Suprapubic skin (tissue), 4 donors: ENCODE measurements at regions not wholly inside any gene's neighbourhood (a gene's known extent, or its start where the extent isn't known, plus 50 kb on each side); places are given as distances from the start of the nearest gene placed in this dataset.

ENCODE experiments used
- DNase-seq, 2 donors: peaks; one replicate each; pipeline ENCODE4 v3.0.0-alpha.2; 2019; ENCODE audit warnings: low spot score in 2 of 2
- H3K27ac ChIP-seq: fragments of 200-600 bp; sonication (generic); one replicate; pipeline ENCODE4 v1.5.1; 2019
- H3K27me3 ChIP-seq: fragments of 200-600 bp; sonication (generic); one replicate; pipeline ENCODE4 v1.5.1; 2019
- H3K36me3 ChIP-seq: fragments of 200-600 bp; sonication (generic); one replicate; pipeline ENCODE4 v1.5.1; 2019
- H3K4me1 ChIP-seq: fragments of 200-600 bp; sonication (generic); one replicate; pipeline ENCODE4 v1.5.1; 2019
- H3K4me3 ChIP-seq: fragments of 200-600 bp; sonication (generic); one replicate; pipeline ENCODE4 v1.5.1; 2019; ENCODE audit warnings: mild to moderate bottlenecking
- H3K9me3 ChIP-seq: fragments of 200-600 bp; sonication (generic); one replicate; pipeline ENCODE4 v1.5.1; 2019
- CTCF ChIP-seq, 2 donors: fragments of 200-600 bp in 1 of 2; fragments of 450-650 bp in 1 of 2; sonication (generic) in 1 of 2; IDR thresholded peaks; one replicate each; pipeline ENCODE4 v1.5.1; 2016 to 2019; ENCODE audit warnings: antibody characterized with exemption in 2 of 2, mild to moderate bottlenecking in 1 of 2, moderate library complexity in 1 of 2
- EP300 ChIP-seq: sonication (generic); formaldehyde crosslinking; IDR thresholded peaks from one replicate; pipeline ENCODE4 v1.6.1; 2017; ENCODE audit warnings: antibody characterized with exemption
- POLR2A ChIP-seq, 2 donors: fragments of 450-650 bp; IDR thresholded peaks; one replicate each; pipeline ENCODE4 v1.6.1; 2017; ENCODE audit warnings: antibody characterized with exemption in 2 of 2, mild to moderate bottlenecking in 2 of 2, moderate library complexity in 2 of 2
- POLR2AphosphoS5 ChIP-seq, 3 donors: sonication (generic); formaldehyde crosslinking; IDR thresholded peaks; one replicate each; pipeline ENCODE4 v1.6.1; 2017; ENCODE audit warnings: antibody characterized with exemption in 3 of 3
- WGBS: methylation state at CpG from one replicate; pipeline ENCODE4 v1.1.5; 2018; 5-methylcytosine and 5-hydroxymethylcytosine counted together

GRCh38 chr10:53284615-53285182 lies 512.1 kb upstream of the MBL2 start:
- Histone ChIP-seq H3K36me3 (no peaks in the 10 kb centered on the region), H3K4me3 (no peak overlapping the region), H3K27ac (no peak overlapping the region), H3K4me1 (no peaks in the 10 kb centered on the region), H3K9me3 (no peaks in the 10 kb centered on the region), H3K27me3 (no peaks in the 10 kb centered on the region)
- 64% methylated on average over 4 of the region's 4 CpGs for WGBS
- no peak for DNase-seq
- TF ChIP-seq POLR2AphosphoS5 (IDR thresholded peaks at IDR 0.05) (no peak), EP300 (no peak), POLR2A (IDR thresholded peaks at IDR 0.05) (no peak), CTCF (IDR thresholded peaks at IDR 0.05) (no peak)

GRCh38 chr10:53276797-53277196 lies 504.2 kb upstream of the MBL2 start:
- DNase-seq = no peak
- Histone ChIP-seq H3K9me3 (peaks cover 5% of the 10 kb centered on the region), H3K4me3 (no peak overlapping the region), H3K36me3 (no peaks in the 10 kb centered on the region), H3K27me3 (no peaks in the 10 kb centered on the region), H3K27ac (no peak overlapping the region), H3K4me1 (no peaks in the 10 kb centered on the region)
- no peak for TF ChIP-seq CTCF (IDR thresholded peaks at IDR 0.05)
- TF ChIP-seq EP300 = no peak
- no peak for TF ChIP-seq POLR2A (IDR thresholded peaks at IDR 0.05)
- TF ChIP-seq POLR2AphosphoS5 (IDR thresholded peaks at IDR 0.05) = no peak
- WGBS = 85% methylated on average over 1 of the region's 1 CpG

- Histone ChIP-seq H3K9me3 (peaks cover 5% of the 10 kb centered on the region), H3K27me3 (no peaks in the 10 kb centered on the region), H3K4me3 (no peak overlapping the region), H3K27ac (no peak overlapping the region), H3K4me1 (no peaks in the 10 kb centered on the region), H3K36me3 (no peaks in the 10 kb centered on the region)
- TF ChIP-seq POLR2AphosphoS5 (IDR thresholded peaks at IDR 0.05) (no peak), POLR2A (IDR thresholded peaks at IDR 0.05) (no peak), EP300 (no peak), CTCF (IDR thresholded peaks at IDR 0.05) (no peak)
- 37% methylated on average over 2 of the region's 2 CpGs for WGBS
- no peak for DNase-seq
Measured at GRCh38 chr10:53269482-53269881, 496.9 kb upstream of the MBL2 start.

GRCh38 chr10:53260213-53260612 lies 487.6 kb upstream of the MBL2 start:
- WGBS = 42% methylated on average over 1 of the region's 1 CpG
- Histone ChIP-seq H3K4me1 (no peaks in the 10 kb centered on the region), H3K9me3 (no peaks in the 10 kb centered on the region), H3K36me3 (no peaks in the 10 kb centered on the region), H3K27ac (no peak overlapping the region), H3K27me3 (no peaks in the 10 kb centered on the region), H3K4me3 (no peak overlapping the region)
- DNase-seq = no peak
- TF ChIP-seq POLR2AphosphoS5 (IDR thresholded peaks at IDR 0.05) = no peak
- no peak for TF ChIP-seq POLR2A (IDR thresholded peaks at IDR 0.05)
- TF ChIP-seq EP300 = no peak
- no peak for TF ChIP-seq CTCF (IDR thresholded peaks at IDR 0.05)

- H3K27ac ChIP-seq = no peak overlapping the region
- TF ChIP-seq POLR2A (IDR thresholded peaks at IDR 0.05) = no peak
- no peak for TF ChIP-seq EP300
- no peak for TF ChIP-seq CTCF (IDR thresholded peaks at IDR 0.05)
- TF ChIP-seq POLR2AphosphoS5 (IDR thresholded peaks at IDR 0.05) = no peak
- no peak for DNase-seq
Measured at GRCh38 chr10:53256623-53257022, 484.0 kb upstream of the MBL2 start.

More at GRCh38 chr10:53256623-53257022, 484.0 kb upstream of the MBL2 start:
- no peaks in the 10 kb centered on the region for H3K4me1 ChIP-seq
- no peaks in the 10 kb centered on the region for H3K27me3 ChIP-seq
- H3K36me3 ChIP-seq = no peaks in the 10 kb centered on the region
- H3K4me3 ChIP-seq = no peak overlapping the region
- H3K9me3 ChIP-seq = no peaks in the 10 kb centered on the region
